DOHH2 (cell line): ENCODE measurements at regions not wholly inside any gene's neighbourhood (a gene's known extent, or its start where the extent isn't known, plus 50 kb on each side); places are given as distances from the start of the nearest gene placed in this dataset.
A peak's percentile ranks its signal among the peaks of the same experiment; 100 is the strongest.
"Not testable (repeated sequence)": the region's sequence is repeated elsewhere in the genome, so short reads cannot be mapped to it uniquely, and the experiment has no call there.

Experiments
- H3F3A ChIP-seq: fragments of 200-600 bp; sonication (generic), shearing (Covaris generic); 2 replicates; pipeline ENCODE4 v1.6.0; 2016; ENCODE audit warnings: antibody characterized with exemption, mild to moderate bottlenecking; ENCODE audit not compliant: control insufficient read depth, insufficient read depth
- H3K27ac ChIP-seq: fragments of 200-600 bp; sonication (generic); 2 replicates; pipeline ENCODE4 v1.5.1; 2014; ENCODE audit warnings: low read depth, mild to moderate bottlenecking, low read length, moderate library complexity
- H3K27me3 ChIP-seq: fragments of 200-600 bp; sonication (generic); 2 replicates; pipeline ENCODE4 v1.6.1; 2014; ENCODE audit warnings: mild to moderate bottlenecking, low read length, mixed read lengths; ENCODE audit not compliant: control insufficient read depth
- H3K36me3 ChIP-seq: fragments of 200-600 bp; sonication (generic); 2 replicates; pipeline ENCODE4 v1.6.1; 2014; ENCODE audit warnings: mild to moderate bottlenecking, low read length, moderate library complexity, mixed read lengths; ENCODE audit not compliant: control insufficient read depth
- H3K4me1 ChIP-seq: fragments of 200-600 bp; sonication (generic); 2 replicates; pipeline ENCODE4 v1.6.1; 2014; ENCODE audit warnings: mild to moderate bottlenecking, low read length, mixed read lengths; ENCODE audit not compliant: control insufficient read depth
- H3K4me2 ChIP-seq: fragments of 200-600 bp; sonication (generic); 2 replicates; pipeline ENCODE4 v1.6.0; 2014; ENCODE audit warnings: mild to moderate bottlenecking, low read length, moderate library complexity
- H3K4me3 ChIP-seq: fragments of 200-600 bp; sonication (generic); 2 replicates; pipeline ENCODE4 v1.5.1; 2014; ENCODE audit warnings: mild to moderate bottlenecking, low read length, mixed read lengths
- H3K79me2 ChIP-seq: fragments of 200-600 bp; sonication (generic); 2 replicates; pipeline ENCODE4 v1.6.1; 2014; ENCODE audit warnings: mild to moderate bottlenecking, low read length, mixed read lengths; ENCODE audit not compliant: control insufficient read depth
- H3K9me2 ChIP-seq: fragments of 200-600 bp; sonication (generic); replicated peaks from 2 replicates; pipeline ENCODE4 v1.6.1; 2014; ENCODE audit warnings: mild to moderate bottlenecking, low read length, mixed read lengths; ENCODE audit not compliant: control insufficient read depth
- H3K9me3 ChIP-seq: fragments of 200-600 bp; sonication (generic); 2 replicates; pipeline ENCODE4 v1.6.1; 2014; ENCODE audit warnings: antibody characterized with exemption, low read length, mixed read lengths; ENCODE audit not compliant: control insufficient read depth, insufficient read depth
- H4K20me1 ChIP-seq: fragments of 200-600 bp; sonication (generic); 2 replicates; pipeline ENCODE4 v1.6.0; 2014; ENCODE audit warnings: low read depth, mild to moderate bottlenecking, antibody characterized with exemption, low read length, moderate library complexity; ENCODE audit not compliant: control insufficient read depth, insufficient read depth
- CTCF ChIP-seq: fragments of 200-600 bp; sonication (generic); IDR thresholded peaks from one replicate; pipeline ENCODE4 v1.5.1; 2014; ENCODE audit warnings: antibody characterized with exemption, mild to moderate bottlenecking, low read depth, low read length; ENCODE audit not compliant: poor library complexity, severe bottlenecking
- EZH2phosphoT487 ChIP-seq: fragments of 200-600 bp; sonication (generic); IDR thresholded peaks from 2 replicates; pipeline ENCODE4 v1.6.1; 2017; ENCODE audit warnings: borderline replicate concordance, mild to moderate bottlenecking, antibody characterized with exemption, low read length, moderate library complexity, mixed read lengths

- TF ChIP-seq CTCF (no peak), EZH2phosphoT487 (no peak)
- H3K4me2 ChIP-seq: peak overlapping the region; percentile 73
- no peaks in the 10 kb centered on the region for H3K9me3 ChIP-seq
- H3K36me3 ChIP-seq: no peaks in the 10 kb centered on the region
- H4K20me1 ChIP-seq: no peaks in the 10 kb centered on the region
- H3K4me3 ChIP-seq: no peak overlapping the region
- H3K79me2 ChIP-seq: no peaks in the 10 kb centered on the region
- H3K4me1 ChIP-seq: peaks cover 4% of the 10 kb centered on the region
- H3K27me3 ChIP-seq: peaks cover 3% of the 10 kb centered on the region; the same call in 1 of the 2 replicates
- no peaks in the 10 kb centered on the region for H3F3A ChIP-seq
- no peak overlapping the region for H3K27ac ChIP-seq
- no peaks in the 10 kb centered on the region for H3K9me2 ChIP-seq
Measured at GRCh38 chr19:29873801-29874575, 62.2 kb downstream of the CCNE1 start.

GRCh38 chr19:29875931-29876330, 64.1 kb downstream of the CCNE1 start:
- no peaks in the 10 kb centered on the region for H3F3A ChIP-seq
- no peaks in the 10 kb centered on the region for H3K79me2 ChIP-seq
- H3K4me2 ChIP-seq: no peak overlapping the region
- H3K27ac ChIP-seq: no peak overlapping the region
- TF ChIP-seq CTCF (no peak), EZH2phosphoT487 (no peak)
- peaks cover 3% of the 10 kb centered on the region; the same call in 1 of the 2 replicates for H3K27me3 ChIP-seq
- H3K9me2 ChIP-seq: no peaks in the 10 kb centered on the region
- H3K4me3 ChIP-seq: no peak overlapping the region
- no peaks in the 10 kb centered on the region for H3K9me3 ChIP-seq
- H3K4me1 ChIP-seq: peaks cover 4% of the 10 kb centered on the region
- H4K20me1 ChIP-seq: no peaks in the 10 kb centered on the region
- no peaks in the 10 kb centered on the region for H3K36me3 ChIP-seq

- H3F3A ChIP-seq: no peaks in the 10 kb centered on the region
- no peaks in the 10 kb centered on the region for H3K9me2 ChIP-seq
- no peak overlapping the region for H3K4me3 ChIP-seq
- no peaks in the 10 kb centered on the region for H3K9me3 ChIP-seq
- H3K79me2 ChIP-seq: no peaks in the 10 kb centered on the region
- H3K4me1 ChIP-seq: peaks cover 4% of the 10 kb centered on the region
- H3K36me3 ChIP-seq: no peaks in the 10 kb centered on the region
- no peak overlapping the region for H3K27ac ChIP-seq
- H4K20me1 ChIP-seq: no peaks in the 10 kb centered on the region
- H3K27me3 ChIP-seq: peaks cover 3% of the 10 kb centered on the region; the same call in 1 of the 2 replicates
- H3K4me2 ChIP-seq: no peak overlapping the region
- TF ChIP-seq EZH2phosphoT487 (no peak), CTCF (no peak)
Measured at GRCh38 chr19:29876414-29876813, 64.6 kb downstream of the CCNE1 start.

GRCh38 chr19:29876908-29877307, 65.1 kb downstream of the CCNE1 start:
- not testable (repeated sequence) for H3K27me3 ChIP-seq, H4K20me1 ChIP-seq, H3K9me2 ChIP-seq, H3K4me2 ChIP-seq, H3K4me3 ChIP-seq, H3K9me3 ChIP-seq, H3K27ac ChIP-seq, H3K79me2 ChIP-seq, H3K36me3 ChIP-seq, H3K4me1 ChIP-seq, H3F3A ChIP-seq
